DMS79 treated with DMSO at 0.1 percent for 48 hours (cell line): ENCODE measurements at regions not wholly inside any gene's neighbourhood (a gene's known extent, or its start where the extent isn't known, plus 50 kb on each side); places are given as distances from the start of the nearest gene placed in this dataset.
"Not testable (repeated sequence)": the region's sequence is repeated elsewhere in the genome, so short reads cannot be mapped to it uniquely, and the experiment has no call there.

Experiments used
- DNase-seq: peaks from one replicate; lab custom pipeline; 2025; lab: John Stamatoyannopoulos, UW

DNA sequence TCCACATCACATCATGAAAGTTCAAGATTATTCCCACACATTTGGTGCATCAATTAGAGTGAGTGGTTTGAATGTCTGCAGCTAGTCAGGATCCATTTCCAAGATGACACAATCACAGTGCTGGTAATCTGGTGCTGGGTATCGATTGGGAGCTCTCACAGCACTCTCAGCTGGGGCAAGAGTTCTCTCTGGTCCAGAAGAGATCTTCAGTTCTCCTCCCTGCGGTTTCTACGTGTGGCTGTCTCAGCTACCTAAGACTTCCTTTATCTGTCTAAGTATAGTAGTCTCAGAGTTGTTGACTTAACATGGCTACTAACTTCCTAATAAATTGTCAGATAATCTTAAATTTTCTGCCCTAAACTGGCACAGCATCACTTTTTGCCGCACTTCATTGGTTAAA is 358.0 kb upstream of the BRINP3 start:
- DNase-seq: no peak

DNA sequence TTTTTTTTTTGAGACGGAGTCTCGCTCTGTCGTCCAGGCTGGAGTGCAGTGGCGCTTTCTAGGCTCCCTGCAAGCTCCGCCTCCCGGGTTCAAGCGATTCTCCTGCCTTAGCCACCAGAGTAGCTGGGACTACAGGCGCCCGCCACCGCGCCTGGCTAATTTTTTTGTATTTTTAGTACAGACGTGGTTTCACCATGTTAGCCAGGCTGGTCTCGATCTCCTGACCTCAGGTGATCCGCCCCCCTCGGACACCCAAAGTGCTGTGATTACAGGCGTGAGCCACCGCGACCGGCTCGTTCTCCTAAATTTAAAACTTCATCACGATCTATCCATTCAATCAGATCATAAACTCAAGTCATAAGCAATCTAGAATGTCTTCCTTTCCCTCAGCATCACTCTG is 359.5 kb upstream of the BRINP3 start:
- DNase-seq: not testable (repeated sequence)

DNA sequence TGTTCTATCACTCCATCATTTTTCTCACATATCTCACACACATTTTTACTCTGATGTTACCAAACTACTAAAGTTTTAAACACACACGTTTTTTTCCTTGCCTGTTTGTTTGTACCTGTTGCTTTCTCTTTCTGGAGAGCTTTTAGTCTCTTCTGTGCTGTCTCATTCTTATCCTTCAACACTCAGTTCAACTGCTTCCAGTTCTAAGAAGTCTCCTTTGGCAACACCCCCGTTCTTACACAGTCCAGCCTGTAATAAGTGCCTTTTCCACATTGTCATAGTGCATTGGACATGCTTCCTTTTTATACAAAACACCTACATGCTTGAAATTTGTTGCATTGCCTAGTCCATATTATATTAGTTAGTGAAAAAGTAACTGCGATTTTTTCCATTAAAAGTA is 360.2 kb upstream of the BRINP3 start:
- DNase-seq: no peak

DNA sequence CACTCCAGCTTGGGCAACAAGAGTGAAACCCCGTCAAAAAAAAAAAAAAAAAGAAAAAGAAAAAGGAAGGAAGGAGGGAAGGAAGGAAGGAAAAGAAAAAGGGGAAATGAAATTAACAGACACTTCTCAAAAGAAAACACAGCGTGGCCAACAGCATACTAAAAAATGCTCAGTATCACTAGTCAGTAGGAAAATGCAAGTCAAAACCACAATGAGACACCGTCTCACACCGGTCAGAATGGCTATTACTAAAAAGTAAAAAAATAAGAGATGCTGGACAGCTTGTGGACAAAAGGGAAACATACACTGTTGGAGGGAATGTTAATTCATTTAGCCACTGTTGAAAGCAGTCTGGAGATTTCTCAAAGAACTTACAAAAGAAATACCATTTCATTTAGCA is 369.5 kb upstream of the BRINP3 start:
- no peak for DNase-seq

GRCh38 chr1:190849346-190849745 is 371.7 kb upstream of the BRINP3 start:
- no peak for DNase-seq

- DNase-seq: no peak
Measured at GRCh38 chr1:190852611-190853010, 374.9 kb upstream of the BRINP3 start.

- DNase-seq: no peak
Measured at GRCh38 chr1:190858140-190858539, 380.5 kb upstream of the BRINP3 start.

DNA sequence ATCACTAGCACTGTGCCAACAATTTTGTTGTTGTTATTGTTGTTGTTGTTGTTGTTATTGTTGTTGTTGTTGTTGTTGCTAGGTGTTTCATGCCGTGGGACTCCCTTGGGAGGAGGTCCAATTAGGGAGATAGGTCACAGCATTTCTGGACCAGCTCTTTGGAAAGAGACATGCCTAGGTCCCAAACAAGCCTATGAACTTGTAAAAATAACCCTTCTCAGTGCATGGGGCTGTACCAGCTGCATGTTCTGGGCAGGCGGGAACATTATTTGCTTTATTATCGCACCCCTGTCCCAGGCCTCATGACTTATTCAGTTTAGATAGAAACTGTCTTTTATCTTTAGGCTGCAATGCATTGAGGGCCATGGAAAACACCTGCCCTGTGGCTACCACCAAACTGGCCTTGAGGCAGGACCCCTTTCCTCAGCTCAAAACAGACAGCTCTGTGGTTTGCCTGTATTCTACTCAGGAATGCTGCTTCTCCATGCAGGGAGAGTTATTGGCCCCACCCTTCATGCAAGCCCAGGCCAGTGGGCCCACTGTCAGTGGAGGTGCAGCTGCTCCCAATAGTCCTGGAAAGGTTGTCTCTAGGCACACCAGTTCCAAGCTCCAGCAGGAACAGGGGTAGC is 386.5 kb upstream of the BRINP3 start:
- no peak for DNase-seq

- DNase-seq: no peak
Measured at GRCh38 chr1:190880352-190880751, 402.7 kb upstream of the BRINP3 start.

- DNase-seq: no peak
Measured at GRCh38 chr1:190881064-190881463, 403.4 kb upstream of the BRINP3 start.

- DNase-seq: no peak
Measured at GRCh38 chr1:190897233-190897632, 419.6 kb upstream of the BRINP3 start.

GRCh38 chr1:190904091-190904695 is 426.5 kb upstream of the BRINP3 start:
- DNase-seq: no peak

- DNase-seq: no peak
Measured at GRCh38 chr1:190906206-190906725, 428.6 kb upstream of the BRINP3 start.

DNA sequence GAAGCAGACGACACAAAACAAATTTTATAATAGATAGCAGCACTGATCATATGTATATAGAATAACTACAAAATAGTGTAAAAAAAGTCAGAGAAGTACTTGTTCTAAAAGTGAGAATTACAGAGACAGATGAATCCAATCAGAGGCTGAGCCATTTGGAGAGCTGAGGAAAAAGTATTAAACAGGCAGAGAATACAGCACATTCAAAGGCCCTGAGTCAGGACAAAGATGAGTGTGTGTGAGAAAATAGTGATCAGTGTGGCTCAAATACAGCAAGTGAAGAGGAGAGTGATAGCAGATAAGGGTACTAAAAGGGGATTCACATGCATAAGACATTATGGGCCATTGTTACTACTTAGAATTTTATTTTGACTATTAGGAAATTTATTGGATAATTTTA is 430.6 kb upstream of the BRINP3 start:
- DNase-seq: no peak

DNA sequence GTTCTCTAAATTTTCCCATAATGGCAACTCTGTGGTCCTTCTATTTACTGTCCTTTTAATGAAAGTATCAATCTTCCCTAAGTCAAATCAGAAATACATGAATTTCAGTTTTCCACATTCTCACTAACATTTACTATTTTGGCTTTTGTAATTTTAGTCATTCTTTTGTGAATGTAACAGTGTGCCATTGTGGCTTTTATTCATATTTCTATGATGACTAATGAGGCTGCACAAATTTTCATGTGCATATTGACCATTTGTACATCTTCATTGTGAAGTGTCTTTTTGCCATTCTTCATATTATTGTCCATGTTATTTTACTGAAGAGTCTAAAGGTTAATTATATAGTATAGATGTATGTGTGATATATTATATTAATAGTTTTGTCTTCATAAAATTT is 431.0 kb upstream of the BRINP3 start:
- DNase-seq: no peak

GRCh38 chr1:190935925-190936324 is 458.3 kb upstream of the BRINP3 start:
- DNase-seq: no peak

- DNase-seq: no peak
Measured at GRCh38 chr1:190936337-190936736, 458.7 kb upstream of the BRINP3 start.

DNA sequence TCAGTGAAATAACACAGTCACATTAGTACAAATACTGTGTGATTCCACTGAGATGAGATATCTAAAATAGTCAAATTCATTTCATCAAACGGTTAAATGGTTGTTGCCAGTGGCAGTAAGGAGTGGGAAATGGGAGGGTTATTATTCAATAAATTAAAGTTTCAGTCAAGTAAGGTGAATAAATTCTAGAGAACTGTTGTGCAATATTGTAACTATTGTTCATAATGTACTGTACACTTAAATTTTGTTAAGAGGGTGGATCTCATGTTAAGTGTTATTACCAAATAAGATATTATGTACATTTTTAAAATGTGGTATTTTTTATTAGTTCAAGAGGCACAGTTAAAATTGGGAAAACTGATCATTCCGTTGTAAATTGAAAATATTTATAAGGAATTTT is 463.3 kb upstream of the BRINP3 start:
- DNase-seq: no peak

DNA sequence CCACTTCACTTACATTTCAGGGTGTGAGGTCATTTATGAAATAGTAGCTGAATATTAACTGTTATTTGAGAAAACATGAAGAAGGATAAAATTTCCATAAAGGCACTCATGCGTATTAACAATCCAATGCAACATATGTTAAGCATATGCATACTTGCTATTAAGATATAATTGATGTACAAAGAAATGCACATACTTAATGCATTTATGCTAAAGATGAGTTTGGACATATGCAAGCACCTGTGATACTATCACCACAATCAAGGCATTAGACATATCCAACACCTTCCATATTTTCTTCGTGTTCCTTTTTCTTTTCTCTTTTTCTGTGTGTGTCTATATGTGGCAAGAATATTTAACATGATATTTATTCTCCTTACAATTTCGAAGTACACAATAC is 464.8 kb upstream of the BRINP3 start:
- DNase-seq: no peak

DNA sequence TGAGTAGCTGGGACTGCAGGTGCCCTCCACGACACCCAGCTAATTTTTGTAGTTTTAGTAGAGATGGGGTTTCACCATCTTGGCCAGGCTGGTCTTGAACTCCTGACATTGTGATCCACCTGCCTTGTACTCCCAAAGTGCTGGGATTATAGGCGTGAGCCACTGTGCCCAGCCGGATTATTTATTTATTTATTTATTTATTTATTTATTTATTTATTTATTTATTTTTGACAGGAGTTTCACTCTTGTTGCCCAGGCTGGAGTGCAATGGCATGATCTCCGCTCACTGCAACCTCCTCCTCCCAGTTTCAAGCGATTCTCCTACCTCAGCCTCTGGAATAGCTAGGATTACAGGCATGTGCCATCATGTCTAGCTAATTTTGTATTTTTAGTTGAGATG is 466.1 kb upstream of the BRINP3 start:
- not testable (repeated sequence) for DNase-seq

- DNase-seq: no peak
Measured at GRCh38 chr1:190949939-190950338, 472.3 kb upstream of the BRINP3 start.

DNA sequence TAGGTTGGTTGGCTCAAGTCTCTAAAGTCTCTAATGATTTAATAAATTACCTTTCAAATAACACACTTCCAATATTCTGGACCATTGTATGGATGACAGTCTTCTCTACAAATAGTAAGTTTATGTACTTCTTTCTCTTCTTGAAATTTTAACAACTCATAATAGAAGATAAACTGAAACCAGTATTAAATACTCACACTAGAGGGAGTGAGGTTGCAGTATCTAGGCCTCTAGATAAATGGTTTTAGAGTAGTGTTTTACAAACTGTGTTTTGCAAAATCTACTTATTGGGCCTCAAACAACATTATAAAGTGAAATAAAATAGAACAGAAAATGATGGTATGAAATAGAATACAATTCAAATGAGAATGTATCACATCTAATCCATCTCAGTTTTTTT is 479.9 kb upstream of the BRINP3 start:
- no peak for DNase-seq

DNA sequence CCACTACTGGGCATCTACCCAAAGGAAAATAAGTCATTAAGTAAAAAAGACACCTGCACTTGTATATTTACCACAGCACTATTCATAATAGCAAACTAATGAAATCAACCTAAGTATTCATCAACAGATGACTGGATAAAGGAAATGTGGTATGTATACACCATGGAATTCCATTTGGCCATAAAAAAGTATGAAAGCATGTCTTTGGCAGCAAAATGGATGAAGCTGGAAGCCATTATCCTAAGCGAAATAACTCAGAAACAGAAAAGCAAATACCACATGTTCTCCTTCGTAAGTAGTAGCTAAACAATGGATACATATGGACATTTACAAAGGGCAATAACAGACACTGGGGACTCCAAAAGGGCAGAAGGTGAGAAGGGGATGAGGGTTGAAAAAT is 485.7 kb upstream of the BRINP3 start:
- DNase-seq: no peak

GRCh38 chr1:190975827-190976226 is 498.2 kb upstream of the BRINP3 start:
- DNase-seq: no peak
